Gastroesophageal sphincter (tissue), 4 donors: ENCODE measurements at regions not wholly inside any gene's neighbourhood (a gene's known extent, or its start where the extent isn't known, plus 50 kb on each side); places are given as distances from the start of the nearest gene placed in this dataset.

Experiments
- ATAC-seq: fragments of 150-250 bp; one replicate; pipeline ENCODE4 v1.9.1; 2016; ENCODE audit warnings: mild to moderate bottlenecking, moderate library complexity
- H3K27ac ChIP-seq, 4 donors: fragments of 200-600 bp; sonication (generic) in 3 of 4; 1 replicate in 3 of 4; 2 replicates in 1 of 4; pipeline ENCODE4 v1.5.1; 2016 to 2019
- H3K27me3 ChIP-seq: fragments of 200-600 bp; sonication (generic); one replicate; pipeline ENCODE4 v1.5.1; 2019
- H3K36me3 ChIP-seq, 2 donors: fragments of 200-600 bp; sonication (generic); one replicate each; pipeline ENCODE4 v1.5.1; 2019; ENCODE audit warnings: control low read depth in 1 of 2
- H3K4me1 ChIP-seq, 3 donors: fragments of 200-600 bp; sonication (generic); 1 replicate in 2 of 3; 2 replicates in 1 of 3; pipeline ENCODE4 v1.5.1; 2016 to 2019; ENCODE audit warnings: control low read depth in 2 of 3
- H3K4me3 ChIP-seq, 2 donors: fragments of 200-600 bp; sonication (generic); one replicate each; pipeline ENCODE4 v1.5.1; 2019; ENCODE audit warnings: mild to moderate bottlenecking in 1 of 2, moderate library complexity in 1 of 2
- H3K9me3 ChIP-seq, 3 donors: fragments of 200-600 bp; sonication (generic); one replicate each; pipeline ENCODE4 v1.5.1; 2017 to 2019; ENCODE audit warnings: control low read depth in 2 of 3
- EP300 ChIP-seq: sonication (generic); formaldehyde crosslinking; IDR thresholded peaks from one replicate; pipeline ENCODE4 v1.6.1; 2017; ENCODE audit warnings: antibody characterized with exemption, mild to moderate bottlenecking
- POLR2A ChIP-seq, 2 donors: fragments of 450-650 bp; IDR thresholded peaks; one replicate each; pipeline ENCODE4 v1.6.1; 2017; ENCODE audit warnings: antibody characterized with exemption in 2 of 2, mild to moderate bottlenecking in 2 of 2, moderate library complexity in 1 of 2
- POLR2AphosphoS5 ChIP-seq: sonication (generic); formaldehyde crosslinking; IDR thresholded peaks from one replicate; pipeline ENCODE4 v1.6.1; 2017; ENCODE audit warnings: antibody characterized with exemption
- WGBS, 2 donors: methylation state at CpG; one replicate each; pipeline ENCODE4 v1.1.5; 2018; ENCODE audit warnings: low coverage in 1 of 2; 5-methylcytosine and 5-hydroxymethylcytosine counted together
- TF ChIP-seq, protein P1 (sequence below), 4 experiments: fragments of 200-600 bp in 2 of 4; fragments of 450-650 bp in 2 of 4; sonication (generic) in 1 of 4; IDR thresholded peaks; one replicate each; pipeline ENCODE4 v1.5.1; 2017 to 2019; ENCODE audit warnings: antibody characterized with exemption in 4 of 4, mild to moderate bottlenecking in 2 of 4, moderate library complexity in 2 of 4

DNA sequence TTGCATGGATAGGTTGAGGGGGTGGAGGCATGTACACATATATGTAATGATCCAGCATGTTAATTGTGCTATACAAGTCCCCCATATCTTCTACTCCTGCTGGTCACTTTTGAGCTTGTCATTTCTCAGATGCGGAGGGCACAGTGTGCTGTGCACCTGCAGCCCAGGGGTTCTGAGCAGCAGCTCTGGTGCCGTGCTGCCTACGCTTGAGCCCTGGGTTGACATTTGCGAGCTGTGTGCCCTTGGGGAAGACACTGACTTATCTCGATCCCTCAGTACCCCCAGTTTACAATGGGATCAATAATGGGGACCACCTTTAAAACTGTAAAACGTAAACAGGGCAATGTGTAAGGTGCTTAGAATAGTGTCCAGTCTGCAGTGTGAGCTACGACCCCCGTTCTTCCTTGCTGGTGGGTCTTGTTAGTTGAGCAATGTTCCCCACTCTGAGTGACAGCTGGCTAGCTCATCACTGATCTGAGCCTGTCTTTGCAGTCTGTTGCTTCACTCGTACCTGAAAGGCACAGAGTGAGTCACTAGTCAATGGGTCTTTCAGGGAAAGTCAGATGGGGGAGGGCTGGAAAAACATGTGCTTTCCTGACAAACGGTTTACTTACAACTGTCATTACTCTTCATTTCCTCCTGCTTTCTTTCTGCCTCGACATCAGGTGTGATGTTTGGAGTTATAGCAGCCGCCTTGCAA, 91.7 kb downstream of the SLC2A10 start:
- Histone ChIP-seq H3K27me3 (peaks cover 48% of the 10 kb centered on the region), H3K27ac (no peak overlapping the region), H3K9me3 (no peaks in the 10 kb centered on the region), H3K36me3 (no peaks in the 10 kb centered on the region), H3K4me3 (no peak overlapping the region), H3K4me1 (no peaks in the 10 kb centered on the region)
- 71 to 81% methylated on average over 4 of the region's 12 CpGs for WGBS, 2 donors
- no peak for ATAC-seq
- TF ChIP-seq, protein P1, sequence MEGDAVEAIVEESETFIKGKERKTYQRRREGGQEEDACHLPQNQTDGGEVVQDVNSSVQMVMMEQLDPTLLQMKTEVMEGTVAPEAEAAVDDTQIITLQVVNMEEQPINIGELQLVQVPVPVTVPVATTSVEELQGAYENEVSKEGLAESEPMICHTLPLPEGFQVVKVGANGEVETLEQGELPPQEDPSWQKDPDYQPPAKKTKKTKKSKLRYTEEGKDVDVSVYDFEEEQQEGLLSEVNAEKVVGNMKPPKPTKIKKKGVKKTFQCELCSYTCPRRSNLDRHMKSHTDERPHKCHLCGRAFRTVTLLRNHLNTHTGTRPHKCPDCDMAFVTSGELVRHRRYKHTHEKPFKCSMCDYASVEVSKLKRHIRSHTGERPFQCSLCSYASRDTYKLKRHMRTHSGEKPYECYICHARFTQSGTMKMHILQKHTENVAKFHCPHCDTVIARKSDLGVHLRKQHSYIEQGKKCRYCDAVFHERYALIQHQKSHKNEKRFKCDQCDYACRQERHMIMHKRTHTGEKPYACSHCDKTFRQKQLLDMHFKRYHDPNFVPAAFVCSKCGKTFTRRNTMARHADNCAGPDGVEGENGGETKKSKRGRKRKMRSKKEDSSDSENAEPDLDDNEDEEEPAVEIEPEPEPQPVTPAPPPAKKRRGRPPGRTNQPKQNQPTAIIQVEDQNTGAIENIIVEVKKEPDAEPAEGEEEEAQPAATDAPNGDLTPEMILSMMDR (IDR thresholded peaks at IDR 0.05): no peak
- TF ChIP-seq EP300 (no peak), POLR2AphosphoS5 (no peak), POLR2A (IDR thresholded peaks at IDR 0.05) (no peak)

DNA sequence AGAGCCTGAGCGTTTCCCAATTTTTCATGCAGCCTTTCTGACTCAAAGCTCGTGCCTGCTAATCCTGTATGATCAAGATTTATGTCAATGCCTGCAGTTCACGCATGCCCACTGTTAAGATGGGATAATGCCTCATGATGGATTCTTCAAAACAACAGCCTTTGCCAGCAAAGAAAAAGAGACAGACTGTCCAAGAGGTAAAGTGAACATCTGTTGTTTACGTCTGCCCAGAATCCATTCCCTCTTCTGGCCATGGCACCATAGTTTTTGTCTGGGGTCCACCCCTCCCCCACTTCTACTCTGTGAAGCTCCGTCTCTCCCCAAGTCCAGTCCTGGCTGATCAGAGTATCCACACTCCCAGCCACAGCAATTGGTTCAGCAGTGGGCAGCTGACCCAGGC, 91.9 kb upstream of the EYA2 start:
- no peaks in the 10 kb centered on the region for H3K9me3 ChIP-seq
- ATAC-seq: no peak
- no peak for TF ChIP-seq POLR2A (IDR thresholded peaks at IDR 0.05)
- no peak for TF ChIP-seq POLR2AphosphoS5
- TF ChIP-seq, protein P1 (IDR thresholded peaks at IDR 0.05): no peak
- TF ChIP-seq EP300: no peak
- H3K27me3 ChIP-seq: peaks cover 46% of the 10 kb centered on the region
- no peaks in the 10 kb centered on the region for H3K36me3 ChIP-seq
- no peak overlapping the region for H3K4me3 ChIP-seq
- no peak overlapping the region for H3K27ac ChIP-seq
- 15 to 17% methylated on average over 1 to 3 of the region's 5 CpGs for WGBS, 2 donors
- H3K4me1 ChIP-seq: no peaks in the 10 kb centered on the region

DNA sequence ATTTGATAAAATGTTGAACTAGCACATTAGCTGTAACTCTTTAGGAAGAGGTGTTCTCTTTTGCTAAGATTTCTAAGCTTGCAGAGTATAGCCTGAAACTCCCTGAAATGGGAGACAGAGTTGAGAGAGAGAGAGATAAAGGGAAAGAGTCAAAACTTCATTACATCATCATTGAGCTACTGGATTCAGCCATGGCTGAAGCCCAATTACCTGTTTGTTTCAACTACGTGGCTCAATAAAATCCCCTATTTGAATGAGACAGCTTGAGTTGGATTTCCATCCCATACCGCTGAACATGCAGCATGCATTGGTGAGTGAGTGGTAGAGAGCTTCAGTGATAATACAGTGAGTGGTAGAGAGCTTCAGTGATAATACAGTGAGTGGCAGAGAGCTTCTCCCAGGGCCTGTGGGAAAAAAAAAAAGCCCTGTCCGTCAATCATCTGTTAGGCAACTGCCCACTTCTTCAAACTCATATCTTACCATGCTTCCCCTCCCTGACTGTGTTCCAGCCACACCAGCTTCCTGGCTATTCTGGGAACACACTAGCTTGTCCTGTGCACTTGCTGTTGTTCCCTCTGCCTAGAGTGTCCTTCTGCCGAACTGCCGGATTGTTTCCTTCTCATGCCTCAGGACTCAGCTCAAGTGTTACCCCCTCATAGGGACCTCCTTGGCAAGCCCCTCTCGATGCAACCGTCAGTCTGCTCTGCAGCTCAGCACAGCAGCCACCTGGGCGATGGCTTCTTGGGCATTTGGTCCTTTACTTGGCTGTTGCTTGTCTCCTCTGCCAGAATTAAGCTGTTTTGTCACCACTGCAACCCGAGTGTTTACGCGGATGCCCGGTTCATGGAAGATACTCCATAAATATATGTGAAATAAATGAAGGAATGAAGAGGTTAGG, 91.3 kb upstream of the EYA2 start:
- ATAC-seq: no peak
- no peaks in the 10 kb centered on the region for H3K4me1 ChIP-seq
- 74 to 82% methylated on average over 5 to 12 of the region's 12 CpGs for WGBS, 2 donors
- no peaks in the 10 kb centered on the region for H3K36me3 ChIP-seq
- H3K27ac ChIP-seq: no peak overlapping the region
- H3K27me3 ChIP-seq: peaks cover 46% of the 10 kb centered on the region
- H3K9me3 ChIP-seq: no peaks in the 10 kb centered on the region
- TF ChIP-seq POLR2A (IDR thresholded peaks at IDR 0.05) (no peak), EP300 (no peak), POLR2AphosphoS5 (no peak)
- TF ChIP-seq, protein P1 (IDR thresholded peaks at IDR 0.05): no peak
- no peak overlapping the region for H3K4me3 ChIP-seq

DNA sequence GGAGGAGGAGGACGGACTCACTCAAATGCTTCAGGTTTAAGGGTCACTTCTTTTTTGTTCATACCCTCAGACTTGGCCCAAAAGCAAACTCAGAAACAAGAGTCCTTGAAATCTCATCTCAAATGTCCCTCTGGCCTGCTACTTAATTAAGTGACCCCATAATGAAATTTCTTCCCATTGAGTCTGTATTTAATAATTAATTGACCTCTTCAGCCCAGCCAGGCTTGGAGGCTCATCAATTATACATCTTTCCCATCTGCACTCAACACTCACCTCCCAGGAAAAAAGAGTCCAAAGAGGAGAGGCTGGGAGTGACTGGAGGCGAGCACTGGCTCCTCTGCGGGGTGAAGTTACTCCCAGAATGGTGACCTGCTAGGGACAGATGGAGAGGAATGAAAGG, 90.5 kb upstream of the EYA2 start:
- H3K9me3 ChIP-seq: no peaks in the 10 kb centered on the region

More for the DNA sequence above, 90.5 kb upstream of the EYA2 start:
- ATAC-seq: no peak
- H3K27ac ChIP-seq: no peak overlapping the region
- TF ChIP-seq, protein P1 (IDR thresholded peaks at IDR 0.05): no peak
- TF ChIP-seq POLR2A (IDR thresholded peaks at IDR 0.05) (no peak), POLR2AphosphoS5 (no peak), EP300 (no peak)
- H3K27me3 ChIP-seq: peaks cover 42% of the 10 kb centered on the region
- WGBS, 2 donors: 65 to 80% methylated on average over 1 to 3 of the region's 3 CpGs
- no peaks in the 10 kb centered on the region for H3K4me1 ChIP-seq
- no peak overlapping the region for H3K4me3 ChIP-seq
- H3K36me3 ChIP-seq: no peaks in the 10 kb centered on the region
